ENCODE measurements at regions not wholly inside any gene's neighbourhood (a gene's known extent, or its start where the extent isn't known, plus 50 kb on each side); places are given as distances from the start of the nearest gene placed in this dataset.

- TF ChIP-seq EZH2phosphoT487 (IDR thresholded peaks at IDR 0.05; ENCODE audit: insufficient read depth, low read depth) (no peak), EZH2 (IDR thresholded peaks at IDR 0.05; ENCODE audit: insufficient read depth, poor library complexity, severe bottlenecking) (no peak)
These were observed 710.6 kb downstream of the TRAM1L1 start for GRCh38 chr4:116374815-116375214.

All from GM23248 (cell line).